GM19025 (cell line): ENCODE measurements at regions not wholly inside any gene's neighbourhood (a gene's known extent, or its start where the extent isn't known, plus 50 kb on each side); places are given as distances from the start of the nearest gene placed in this dataset.

Source experiments
- ATAC-seq: cut with Tn5 transposase; IDR thresholded peaks from one replicate; pipeline ENCODE4 v1.9.1; 2021; ENCODE audit warnings: mild to moderate bottlenecking, low read depth, moderate library complexity; ENCODE audit not compliant: unreplicated experiment

GRCh38 chr11:95364324-95365295 is 133.6 kb upstream of the SESN3 start:
- ATAC-seq = no peak

GRCh38 chr11:95363708-95364107 is 132.7 kb upstream of the SESN3 start:
- no peak for ATAC-seq

- no peak for ATAC-seq
Measured at GRCh38 chr11:95363164-95363563, 132.2 kb upstream of the SESN3 start.

GRCh38 chr11:95361180-95361579 is 130.2 kb upstream of the SESN3 start:
- ATAC-seq = no peak

- no peak for ATAC-seq
Measured at GRCh38 chr11:95360377-95361075, 129.5 kb upstream of the SESN3 start.

GRCh38 chr11:95359756-95360155 is 128.8 kb upstream of the SESN3 start:
- no peak for ATAC-seq

GRCh38 chr11:95359341-95359663 is 128.3 kb upstream of the SESN3 start:
- ATAC-seq = no peak

- no peak for ATAC-seq
Measured at GRCh38 chr11:95358511-95359340, 127.7 kb upstream of the SESN3 start.

- ATAC-seq = no peak
Measured at GRCh38 chr11:95354304-95354703, 123.3 kb upstream of the SESN3 start.

GRCh38 chr11:95353706-95354105 is 122.7 kb upstream of the SESN3 start:
- ATAC-seq = no peak

- no peak for ATAC-seq
Measured at GRCh38 chr11:95352733-95353346, 121.8 kb upstream of the SESN3 start.

GRCh38 chr11:95349345-95349942 is 118.4 kb upstream of the SESN3 start:
- ATAC-seq = no peak

- ATAC-seq = no peak
Measured at GRCh38 chr11:95346265-95346664, 115.3 kb upstream of the SESN3 start.

GRCh38 chr11:95345651-95346050 is 114.6 kb upstream of the SESN3 start:
- no peak for ATAC-seq

GRCh38 chr11:95344932-95345642 is 114.1 kb upstream of the SESN3 start:
- no peak for ATAC-seq

- ATAC-seq = no peak
Measured at GRCh38 chr11:95341221-95341620, 110.2 kb upstream of the SESN3 start.

- ATAC-seq = no peak
Measured at GRCh38 chr11:95339086-95339901, 108.3 kb upstream of the SESN3 start.

GRCh38 chr11:95338430-95338991 is 107.5 kb upstream of the SESN3 start:
- no peak for ATAC-seq
